Ramos (cell line): ENCODE measurements at regions not wholly inside any gene's neighbourhood (a gene's known extent, or its start where the extent isn't known, plus 50 kb on each side); places are given as distances from the start of the nearest gene placed in this dataset.

Source experiments
- in situ Hi-C: fragments of 300-500 bp; cut with MboI; formaldehyde crosslinking; loops from one replicate; pipeline ENCODE4 v1.14.3; 2022; ENCODE audit warnings: low sequenced_read_pairs; ENCODE audit not compliant: unreplicated experiment

- in situ Hi-C loops, result no loop called here
Observed at GRCh38 chr4:89558147-89558546, 250.5 kb upstream of the GPRIN3 start.

DNA sequence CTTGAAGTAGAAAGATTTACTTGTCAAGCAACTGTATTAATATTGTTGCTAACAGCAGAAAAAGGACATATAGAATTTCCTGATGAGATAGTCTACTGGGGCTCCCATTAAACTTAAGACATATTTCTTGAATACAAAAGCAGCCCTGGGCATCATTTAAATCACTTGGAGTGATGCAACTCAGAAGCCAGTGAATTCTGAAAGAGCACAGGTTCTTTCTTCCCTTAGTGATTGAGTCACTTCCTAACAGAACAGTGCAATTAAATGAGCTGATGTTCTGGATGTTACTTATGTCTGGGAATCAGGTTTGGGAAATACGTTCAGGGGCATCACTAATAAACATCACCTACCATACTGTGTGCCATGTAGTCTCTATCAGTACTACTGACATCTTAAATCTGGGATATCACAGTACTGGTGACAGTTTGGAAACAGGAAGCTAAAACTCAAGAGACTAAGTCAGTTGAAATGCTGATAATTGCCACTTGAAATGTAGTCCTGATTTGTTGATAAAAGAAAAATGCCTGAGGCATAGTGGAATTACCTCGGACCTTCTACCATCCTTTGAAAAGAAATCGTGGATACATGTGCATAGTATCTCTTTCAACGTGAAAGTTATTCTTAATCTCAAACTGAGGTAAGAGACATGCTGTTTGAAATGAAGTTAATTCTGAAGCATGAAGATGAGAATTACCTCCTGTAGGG is 249.2 kb upstream of the GPRIN3 start:
- in situ Hi-C loops, result no loop called here

- in situ Hi-C loops, result no loop called here
Observed at GRCh38 chr4:89551191-89551590, 243.6 kb upstream of the GPRIN3 start.

GRCh38 chr4:89549907-89550306 is 242.3 kb upstream of the GPRIN3 start:
- in situ Hi-C loops, result no loop called here

DNA sequence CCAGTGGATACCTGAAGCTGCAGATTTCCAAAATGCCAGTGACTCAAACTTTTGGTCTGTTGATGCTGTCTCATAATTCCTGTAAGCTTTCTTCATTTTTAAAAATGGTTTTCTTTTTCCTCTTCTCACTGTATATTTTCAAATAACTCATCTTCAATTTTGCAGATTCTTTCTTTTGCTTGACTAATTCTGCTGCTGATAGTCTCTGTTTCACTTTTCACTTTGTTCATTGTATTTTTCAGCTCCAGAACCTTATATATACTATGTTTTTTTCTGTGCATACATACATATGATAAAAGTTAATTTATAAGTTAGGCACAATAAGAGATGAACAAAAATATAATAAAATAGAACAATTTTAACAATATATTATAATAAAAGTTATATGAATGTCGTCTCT is 237.7 kb upstream of the GPRIN3 start:
- in situ Hi-C loops, result no loop called here

DNA sequence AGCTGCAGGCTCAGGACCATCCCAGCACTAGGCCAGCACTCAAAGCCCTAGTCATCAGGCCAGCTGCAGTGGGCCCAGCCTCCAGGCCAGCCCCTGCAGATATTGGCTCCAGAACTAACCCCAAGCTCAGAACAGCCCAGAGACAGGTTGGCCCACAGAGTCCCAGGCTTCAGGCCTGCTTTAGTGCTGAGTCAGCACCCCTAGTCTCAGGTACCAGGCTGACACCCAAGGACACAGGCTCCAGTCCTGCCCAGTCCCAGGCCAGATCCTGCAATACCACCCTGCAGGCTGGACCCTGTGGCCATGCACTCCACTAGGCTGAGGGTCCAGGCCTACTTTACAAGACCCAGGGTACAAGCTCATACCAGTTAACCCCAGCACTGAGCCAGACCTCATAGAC is 234.4 kb upstream of the GPRIN3 start:
- in situ Hi-C loops, result no loop called here

DNA sequence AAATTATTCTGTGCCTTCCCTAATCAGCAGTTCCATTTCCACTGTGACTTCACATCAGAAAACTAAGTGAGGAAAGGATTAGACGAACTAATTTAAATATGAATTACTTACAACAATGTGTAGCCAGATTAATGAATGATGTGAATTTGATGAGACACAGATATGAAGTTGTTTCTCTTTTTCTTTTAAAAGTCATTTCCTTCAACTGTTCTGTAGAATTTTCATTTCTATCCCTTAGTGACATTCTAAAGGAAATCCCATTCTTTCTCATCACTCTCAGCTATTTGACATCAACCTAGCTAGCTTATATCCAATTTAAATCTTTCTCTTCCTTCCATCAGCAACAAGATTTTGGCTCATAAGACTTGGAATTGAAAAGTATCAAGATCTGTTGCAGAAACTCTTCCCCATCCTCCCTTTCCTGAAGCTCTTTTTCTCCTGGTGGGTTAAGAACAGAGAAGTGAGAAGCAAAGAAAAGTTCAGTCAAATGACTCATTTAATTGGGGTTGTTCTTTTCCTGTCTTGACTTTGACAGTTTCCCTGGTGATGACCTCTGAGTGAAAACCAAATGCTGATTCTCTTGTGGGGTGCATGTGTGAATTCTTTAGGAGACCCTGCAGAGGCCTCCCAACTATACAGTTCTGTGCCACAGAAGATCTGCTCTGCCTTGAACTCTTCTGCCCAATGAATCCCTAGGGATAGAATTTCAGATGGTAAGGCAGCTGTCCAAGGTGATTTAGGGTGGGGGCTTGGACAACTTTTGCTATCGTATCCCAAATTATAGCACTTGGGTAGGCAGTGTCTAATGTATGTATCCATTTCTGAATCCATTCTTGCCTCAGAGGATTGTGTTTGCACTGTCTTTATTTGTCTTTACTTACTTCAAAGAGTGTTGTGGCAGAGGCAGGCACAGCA is 232.5 kb upstream of the GPRIN3 start:
- in situ Hi-C loops, result no loop called here

DNA sequence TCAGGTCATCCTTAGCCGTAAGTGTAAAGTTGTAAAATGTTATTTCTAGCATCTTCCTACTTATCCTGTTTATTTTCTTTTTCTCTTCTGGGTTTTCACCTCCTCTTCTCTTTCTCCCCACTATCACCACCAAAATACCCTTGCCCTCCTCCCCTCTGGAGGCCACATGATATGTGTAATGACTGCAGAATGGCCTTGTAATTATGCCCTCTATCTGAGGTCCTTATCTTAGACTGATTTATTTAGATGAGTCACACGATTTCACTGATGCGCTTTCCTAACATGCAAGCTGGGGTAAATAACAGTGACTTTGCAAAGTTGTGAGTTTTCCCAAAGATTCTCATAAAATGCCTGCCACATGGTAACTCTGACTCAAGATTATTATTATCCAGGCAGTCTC is 231.8 kb upstream of the GPRIN3 start:
- in situ Hi-C loops, result no loop called here

GRCh38 chr4:89538886-89539285 is 231.3 kb upstream of the GPRIN3 start:
- in situ Hi-C loops, result no loop called here

DNA sequence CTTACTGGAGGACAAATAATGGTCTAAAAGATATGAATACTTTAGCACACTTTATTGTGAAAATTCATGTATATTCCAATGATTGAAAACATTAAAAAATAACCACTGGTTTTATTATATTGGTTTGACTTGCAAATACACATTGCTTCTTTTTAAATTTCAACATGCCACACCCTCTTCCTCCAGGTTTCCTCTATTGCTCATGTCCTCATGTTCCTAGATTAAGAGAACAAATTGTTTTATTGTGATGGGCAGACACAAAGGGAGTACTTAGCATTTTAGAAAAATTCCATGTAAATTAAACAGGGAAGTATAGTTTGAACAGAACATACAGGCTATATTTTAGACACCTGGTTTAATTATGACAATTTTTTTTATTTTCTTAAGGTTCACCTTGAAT is 230.6 kb upstream of the GPRIN3 start:
- in situ Hi-C loops, result no loop called here

DNA sequence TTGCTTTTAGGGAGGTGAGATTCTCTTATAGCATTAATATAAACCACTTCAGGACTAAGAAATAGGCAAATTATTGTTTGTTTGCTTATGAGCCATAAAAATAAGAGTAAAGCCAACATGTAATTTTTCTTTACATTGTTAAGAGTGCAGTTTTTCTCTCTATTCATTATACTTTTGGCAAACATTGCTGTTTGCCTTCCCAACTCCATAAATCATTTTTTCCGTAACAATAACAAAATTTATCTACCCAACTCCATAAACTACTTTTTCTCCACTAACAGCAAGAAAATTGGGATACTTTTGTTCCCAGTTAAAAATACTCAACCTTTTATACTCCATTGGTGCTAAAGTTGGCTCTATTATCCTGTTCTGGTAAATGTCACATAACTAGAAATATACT is 229.7 kb upstream of the GPRIN3 start:
- in situ Hi-C loops, result no loop called here

DNA sequence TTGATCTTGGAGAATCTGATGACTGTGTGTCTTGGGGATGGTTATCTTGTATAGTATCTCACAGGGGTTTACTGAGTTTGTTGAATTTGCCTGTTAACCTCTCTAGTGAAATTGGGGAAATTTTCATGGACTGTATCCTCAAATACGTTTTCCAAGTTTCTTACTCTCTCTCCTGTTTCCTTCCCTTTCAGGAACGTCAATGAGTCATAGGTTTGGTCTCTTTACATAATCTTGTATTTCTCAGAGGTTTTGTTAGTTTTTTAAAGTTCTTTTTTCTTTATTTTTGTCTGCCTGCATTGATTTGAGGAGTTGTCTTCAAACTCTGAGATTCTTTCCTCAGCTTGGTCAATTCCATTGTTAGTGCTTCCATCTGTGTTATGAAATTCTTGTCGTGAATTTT is 227.7 kb upstream of the GPRIN3 start:
- in situ Hi-C loops, result no loop called here

DNA sequence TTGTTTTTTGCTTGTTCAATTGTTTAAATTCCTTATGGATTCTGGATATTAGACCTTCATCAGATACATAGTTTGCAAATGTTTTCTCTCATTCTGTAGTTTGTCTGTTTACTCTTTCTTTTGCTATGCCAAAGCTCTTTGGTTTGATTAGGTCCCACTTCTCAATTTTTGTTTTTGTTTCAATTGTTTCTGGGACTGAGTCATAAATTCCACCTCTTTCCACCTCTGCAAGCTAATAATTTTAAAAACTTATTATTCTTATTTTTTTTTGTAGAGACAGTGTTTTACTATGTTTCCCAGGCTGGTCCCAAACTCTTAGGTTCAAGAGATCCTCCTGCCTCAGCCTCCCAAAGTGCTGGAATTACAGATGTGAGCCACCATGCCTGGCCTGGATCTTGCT is 226.8 kb upstream of the GPRIN3 start:
- in situ Hi-C loops, result no loop called here

GRCh38 chr4:89531932-89532640 is 224.5 kb upstream of the GPRIN3 start:
- in situ Hi-C loops, result no loop called here

- in situ Hi-C loops, result no loop called here
Observed at GRCh38 chr4:89528526-89529133, 221.0 kb upstream of the GPRIN3 start.

GRCh38 chr4:89521826-89522225 is 214.2 kb upstream of the GPRIN3 start:
- in situ Hi-C loops, result no loop called here

DNA sequence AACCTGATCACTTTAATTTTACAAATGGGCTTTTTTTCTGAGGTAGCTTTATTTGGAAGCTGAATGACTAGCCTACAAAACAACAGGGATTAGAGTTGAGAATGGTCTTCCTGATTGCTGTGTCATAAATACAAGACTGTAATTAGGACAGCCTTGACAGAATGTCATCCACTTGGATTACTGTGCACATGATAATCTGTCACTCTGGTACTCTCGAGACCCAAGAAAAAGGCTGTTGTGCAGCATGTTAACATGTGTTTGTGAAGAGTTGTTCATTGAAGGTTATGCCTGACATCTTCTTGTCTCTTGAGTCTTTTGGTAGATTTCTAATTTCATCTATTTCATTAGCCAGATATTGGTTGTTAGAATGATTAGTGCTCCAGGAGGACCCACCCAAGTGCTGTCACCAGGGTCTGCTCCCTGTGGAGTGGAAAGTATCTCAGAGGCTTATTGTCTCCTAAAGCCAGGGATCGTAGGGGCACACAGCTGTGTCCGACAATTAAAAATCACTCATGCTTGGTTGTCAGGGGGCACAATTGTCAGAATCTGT is 212.2 kb upstream of the GPRIN3 start:
- in situ Hi-C loops, result no loop called here

DNA sequence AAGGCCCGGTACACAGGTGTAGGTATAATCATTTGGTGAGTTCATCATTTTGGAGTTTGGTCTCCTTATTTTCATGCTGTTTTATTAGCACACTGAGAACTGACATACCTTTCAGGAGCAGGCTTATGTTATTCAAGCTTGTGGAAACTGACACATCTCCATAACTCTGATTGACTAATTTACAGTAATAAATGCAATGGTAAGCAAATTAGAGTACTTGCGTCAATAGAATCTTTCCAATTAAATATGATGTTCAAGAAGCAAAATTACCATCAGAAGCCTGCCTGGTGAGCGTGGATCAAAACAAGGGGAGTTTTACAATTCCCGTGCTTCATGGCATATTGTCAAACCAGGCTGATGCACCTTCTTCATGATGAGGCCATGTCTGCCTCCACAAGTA is 210.7 kb upstream of the GPRIN3 start:
- in situ Hi-C loops, result no loop called here

GRCh38 chr4:89514811-89515210 is 207.2 kb upstream of the GPRIN3 start:
- in situ Hi-C loops, result no loop called here

- in situ Hi-C loops, result no loop called here
Observed at GRCh38 chr4:89511776-89512175, 204.2 kb upstream of the GPRIN3 start.
